OCI-LY1 (cell line): ENCODE measurements at regions not wholly inside any gene's neighbourhood (a gene's known extent, or its start where the extent isn't known, plus 50 kb on each side); places are given as distances from the start of the nearest gene placed in this dataset.

Experiments used
- H2AFZ ChIP-seq: fragments of 200-600 bp; sonication (generic), shearing (Covaris generic); 2 replicates; pipeline ENCODE4 v1.6.0; 2014; ENCODE audit warnings: antibody characterized with exemption, mild to moderate bottlenecking, low read length
- H3F3A ChIP-seq: fragments of 200-600 bp; sonication (generic), shearing (Covaris generic); 2 replicates; pipeline ENCODE4 v1.6.0; 2014; ENCODE audit warnings: mild to moderate bottlenecking, antibody characterized with exemption, low read length, moderate library complexity; ENCODE audit not compliant: insufficient read depth
- H3K27ac ChIP-seq: fragments of 200-600 bp; sonication (generic); 2 replicates; pipeline ENCODE4 v1.5.1; 2014; ENCODE audit warnings: low read length, mixed run types, mild to moderate bottlenecking, low read depth; ENCODE audit not compliant: poor library complexity, severe bottlenecking
- H3K27me3 ChIP-seq: fragments of 200-600 bp; sonication (generic); 2 replicates; pipeline ENCODE4 v1.6.0; 2014; ENCODE audit warnings: antibody characterized with exemption, mild to moderate bottlenecking, low read length, moderate library complexity; ENCODE audit not compliant: insufficient read depth
- H3K36me3 ChIP-seq: fragments of 200-600 bp; sonication (generic); 2 replicates; pipeline ENCODE4 v1.6.1; 2014; ENCODE audit warnings: mild to moderate bottlenecking, antibody characterized with exemption, low read length, moderate library complexity, mixed read lengths; ENCODE audit not compliant: insufficient read depth
- H3K4me1 ChIP-seq: fragments of 200-600 bp; sonication (generic); 2 replicates; pipeline ENCODE4 v1.5.1; 2014; ENCODE audit warnings: mild to moderate bottlenecking, low read length, moderate library complexity; ENCODE audit not compliant: insufficient read depth, severe bottlenecking
- H3K4me2 ChIP-seq: fragments of 200-600 bp; sonication (generic), shearing (Covaris generic); 2 replicates; pipeline ENCODE4 v1.6.1; 2014; ENCODE audit warnings: low read length
- H3K4me3 ChIP-seq: fragments of 200-600 bp; sonication (generic); 2 replicates; pipeline ENCODE4 v1.5.1; 2014; ENCODE audit warnings: low read length, low read depth, mild to moderate bottlenecking, mixed read lengths; ENCODE audit not compliant: poor library complexity, severe bottlenecking
- H3K79me2 ChIP-seq: fragments of 200-600 bp; shearing (Covaris generic); 2 replicates; pipeline ENCODE4 v1.6.1; 2016; ENCODE audit warnings: mixed run types, low read length, mixed read lengths; ENCODE audit not compliant: insufficient read depth
- H3K9ac ChIP-seq: fragments of 200-600 bp; sonication (generic), shearing (Covaris generic); 2 replicates; pipeline ENCODE4 v1.6.1; 2014; ENCODE audit warnings: mild to moderate bottlenecking, low read length, mixed read lengths
- H3K9me2 ChIP-seq: fragments of 200-600 bp; sonication (generic), shearing (Covaris generic); 2 replicates; pipeline ENCODE4 v1.6.1; 2014; ENCODE audit warnings: low read depth, mild to moderate bottlenecking, low read length, mixed read lengths
- H3K9me3 ChIP-seq: fragments of 200-600 bp; shearing (Covaris generic); 2 replicates; pipeline ENCODE4 v1.6.1; 2014; ENCODE audit warnings: low read length, mixed read lengths
- H4K20me1 ChIP-seq: fragments of 200-600 bp; sonication (generic), shearing (Covaris generic); 2 replicates; pipeline ENCODE4 v1.6.0; 2016; ENCODE audit warnings: mild to moderate bottlenecking, low read length; ENCODE audit not compliant: insufficient read depth
- EZH2 ChIP-seq: fragments of 200-600 bp; sonication (generic), shearing (Covaris generic); IDR thresholded peaks from 2 replicates; pipeline ENCODE4 v1.8.0; 2017; ENCODE audit warnings: borderline replicate concordance, mixed run types, mild to moderate bottlenecking, antibody characterized with exemption, low read length, moderate library complexity, mixed read lengths
- TF ChIP-seq, protein P1 (sequence below): fragments of 200-600 bp; sonication (generic), shearing (Covaris generic); IDR thresholded peaks from 2 replicates; pipeline ENCODE4 v1.5.1; 2017; ENCODE audit warnings: mild to moderate bottlenecking, antibody characterized with exemption, low read length, moderate library complexity, mixed read lengths

DNA sequence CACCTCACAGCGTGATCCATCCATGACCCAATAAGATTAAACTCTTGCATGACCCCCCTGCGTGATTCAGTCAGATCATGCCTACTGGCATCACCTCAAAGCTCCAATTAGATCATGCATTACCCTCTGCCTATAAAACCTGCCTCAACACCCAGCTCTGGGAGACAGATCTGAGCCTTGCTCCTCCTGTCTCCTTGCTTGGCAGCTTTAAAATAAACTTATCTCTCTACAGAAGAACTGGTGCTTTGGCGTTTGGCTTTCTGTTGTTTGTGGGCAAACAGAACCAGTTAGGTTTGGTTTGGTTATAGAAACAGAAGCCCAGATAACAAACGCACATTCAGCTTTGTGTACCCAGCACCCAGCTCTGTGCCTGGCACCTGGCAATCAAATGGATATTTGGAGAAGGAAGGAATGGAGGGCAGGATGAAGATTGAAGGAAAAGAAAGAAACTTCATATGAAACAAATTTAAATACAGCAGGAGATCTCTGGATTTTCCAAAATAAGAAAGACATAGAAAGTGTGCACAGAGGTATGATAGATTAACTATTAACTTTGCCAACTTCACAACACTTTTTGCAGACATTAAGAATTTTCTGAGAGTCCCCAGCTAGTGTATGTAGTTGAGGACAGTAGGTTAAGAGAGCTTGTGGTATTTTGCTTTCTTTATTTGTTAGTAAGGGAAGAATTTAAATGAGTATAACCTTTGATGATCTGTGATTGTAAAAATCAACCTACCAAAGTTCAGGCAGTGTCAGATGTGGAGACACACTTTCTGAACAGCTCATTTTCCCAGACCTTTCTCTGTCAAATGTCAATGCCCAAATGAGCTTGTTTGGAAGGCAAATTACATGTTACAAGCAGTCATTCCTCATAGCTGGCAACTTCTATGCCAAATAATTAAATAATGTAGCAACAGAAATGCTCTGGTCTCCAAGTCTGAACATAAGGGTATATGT, 102.1 kb upstream of the ASTN2 start:
- Histone ChIP-seq H3K9ac (no peak overlapping the region), H3K79me2 (no peaks in the 10 kb centered on the region), H3K4me1 (no peaks in the 10 kb centered on the region), H3K4me2 (no peak overlapping the region), H3K27me3 (no peaks in the 10 kb centered on the region), H3K9me3 (no peaks in the 10 kb centered on the region), H3K36me3 (no peaks in the 10 kb centered on the region), H3K9me2 (no peaks in the 10 kb centered on the region), H2AFZ (no peak overlapping the region), H3F3A (no peaks in the 10 kb centered on the region), H3K4me3 (no peak overlapping the region), H4K20me1 (no peaks in the 10 kb centered on the region), H3K27ac (no peak overlapping the region)
- TF ChIP-seq, protein P1, sequence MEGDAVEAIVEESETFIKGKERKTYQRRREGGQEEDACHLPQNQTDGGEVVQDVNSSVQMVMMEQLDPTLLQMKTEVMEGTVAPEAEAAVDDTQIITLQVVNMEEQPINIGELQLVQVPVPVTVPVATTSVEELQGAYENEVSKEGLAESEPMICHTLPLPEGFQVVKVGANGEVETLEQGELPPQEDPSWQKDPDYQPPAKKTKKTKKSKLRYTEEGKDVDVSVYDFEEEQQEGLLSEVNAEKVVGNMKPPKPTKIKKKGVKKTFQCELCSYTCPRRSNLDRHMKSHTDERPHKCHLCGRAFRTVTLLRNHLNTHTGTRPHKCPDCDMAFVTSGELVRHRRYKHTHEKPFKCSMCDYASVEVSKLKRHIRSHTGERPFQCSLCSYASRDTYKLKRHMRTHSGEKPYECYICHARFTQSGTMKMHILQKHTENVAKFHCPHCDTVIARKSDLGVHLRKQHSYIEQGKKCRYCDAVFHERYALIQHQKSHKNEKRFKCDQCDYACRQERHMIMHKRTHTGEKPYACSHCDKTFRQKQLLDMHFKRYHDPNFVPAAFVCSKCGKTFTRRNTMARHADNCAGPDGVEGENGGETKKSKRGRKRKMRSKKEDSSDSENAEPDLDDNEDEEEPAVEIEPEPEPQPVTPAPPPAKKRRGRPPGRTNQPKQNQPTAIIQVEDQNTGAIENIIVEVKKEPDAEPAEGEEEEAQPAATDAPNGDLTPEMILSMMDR, result no peak
- no peak for TF ChIP-seq EZH2

DNA sequence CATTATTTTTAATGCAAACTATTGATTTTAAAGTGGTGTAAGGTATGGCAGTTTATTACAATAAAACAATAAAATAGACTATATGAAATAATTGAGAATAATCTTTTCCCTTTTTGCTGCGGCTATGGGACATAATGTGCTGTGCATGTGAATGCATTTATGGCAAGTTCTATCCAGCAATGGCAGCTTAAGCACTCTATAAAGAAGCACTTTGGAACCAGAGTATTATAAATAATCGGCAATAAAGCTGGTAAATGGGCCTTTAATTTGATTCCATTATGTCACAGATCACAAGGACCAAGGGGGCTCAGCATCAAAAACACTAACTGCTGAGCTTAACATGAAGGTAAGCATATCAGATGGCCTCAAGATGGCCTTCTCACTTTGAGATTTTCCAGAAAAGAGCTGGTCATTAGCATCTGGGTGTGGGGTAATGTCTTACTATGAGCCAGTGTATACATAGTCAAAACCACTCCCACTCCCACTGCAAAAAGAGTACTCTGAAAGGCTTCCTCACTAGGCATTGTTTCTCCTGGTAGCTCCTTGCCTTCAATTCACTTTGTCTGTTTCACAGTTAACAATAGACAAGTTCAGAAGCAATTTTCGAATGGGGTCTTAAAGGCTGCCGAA, 97.1 kb upstream of the ASTN2 start:
- Histone ChIP-seq H3K9ac (no peak overlapping the region), H3K4me2 (no peak overlapping the region), H3K36me3 (no peaks in the 10 kb centered on the region), H3F3A (no peaks in the 10 kb centered on the region), H3K79me2 (no peaks in the 10 kb centered on the region), H2AFZ (no peak overlapping the region), H3K9me2 (no peaks in the 10 kb centered on the region), H3K27me3 (no peaks in the 10 kb centered on the region), H4K20me1 (no peaks in the 10 kb centered on the region), H3K4me3 (no peak overlapping the region), H3K4me1 (no peaks in the 10 kb centered on the region), H3K9me3 (no peaks in the 10 kb centered on the region), H3K27ac (no peak overlapping the region)
- TF ChIP-seq, protein P1, result no peak
- no peak for TF ChIP-seq EZH2

DNA sequence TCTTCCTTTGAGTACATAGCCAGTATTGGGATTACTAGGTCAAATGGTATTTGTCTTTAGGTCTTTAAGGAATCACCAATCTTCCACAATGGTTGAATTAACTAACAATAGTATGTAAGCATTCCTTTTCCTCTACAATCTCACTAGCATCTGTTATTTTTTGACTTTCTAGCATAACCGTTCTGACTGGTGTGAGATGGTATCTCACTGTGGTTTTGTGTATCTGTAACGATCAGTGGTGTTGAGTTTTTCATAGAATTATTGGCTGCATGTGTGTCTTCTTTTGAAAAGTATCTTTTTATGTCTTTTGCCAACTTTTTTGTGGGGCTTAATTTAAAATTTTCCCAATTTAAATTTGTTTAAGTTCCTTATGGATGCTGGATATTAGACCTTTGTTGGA, 81.5 kb upstream of the ASTN2 start:
- H3K4me3 ChIP-seq, result no peak overlapping the region
- H3K79me2 ChIP-seq, result no peaks in the 10 kb centered on the region
- H3K4me2 ChIP-seq, result no peak overlapping the region
- no peak overlapping the region for H2AFZ ChIP-seq
- H3K27me3 ChIP-seq, result no peaks in the 10 kb centered on the region
- H3K9ac ChIP-seq, result no peak overlapping the region
- TF ChIP-seq, protein P1, result no peak
- no peak for TF ChIP-seq EZH2
- no peaks in the 10 kb centered on the region for H3K36me3 ChIP-seq
- no peaks in the 10 kb centered on the region for H3K9me3 ChIP-seq
- no peak overlapping the region for H3K27ac ChIP-seq
- no peaks in the 10 kb centered on the region for H3K4me1 ChIP-seq
- H3K9me2 ChIP-seq, result no peaks in the 10 kb centered on the region
- H4K20me1 ChIP-seq, result no peaks in the 10 kb centered on the region
- H3F3A ChIP-seq, result no peaks in the 10 kb centered on the region
